ENCODE measurements at regions not wholly inside any gene's neighbourhood (a gene's known extent, or its start where the extent isn't known, plus 50 kb on each side); places are given as distances from the start of the nearest gene placed in this dataset.

- TF ChIP-seq CTCF (IDR thresholded peaks at IDR 0.05; ENCODE audit: control insufficient read depth, insufficient read depth, low read depth, low read length, missing control alignments), result no peak
- DNase-seq (ENCODE audit: low read depth), result no peak
- H3K4me3 ChIP-seq (ENCODE audit: control insufficient read depth, low read depth, low read length), result no peak overlapping the region
Measured at GRCh38 chr2:162964513-162964912, 125.9 kb upstream of the KCNH7 start.

- TF ChIP-seq CTCF (IDR thresholded peaks at IDR 0.05; ENCODE audit: control insufficient read depth, insufficient read depth, low read depth, low read length, missing control alignments), result no peak
- no peak overlapping the region for H3K4me3 ChIP-seq (ENCODE audit: control insufficient read depth, low read depth, low read length)
- no peak for DNase-seq (ENCODE audit: low read depth)
Measured at GRCh38 chr2:162963156-162963555, 124.6 kb upstream of the KCNH7 start.

GRCh38 chr2:162945785-162946184 is 107.2 kb upstream of the KCNH7 start:
- H3K4me3 ChIP-seq (ENCODE audit: control insufficient read depth, low read depth, low read length), result no peak overlapping the region
- no peak for TF ChIP-seq CTCF (IDR thresholded peaks at IDR 0.05; ENCODE audit: control insufficient read depth, insufficient read depth, low read depth, low read length, missing control alignments)
- no peak for DNase-seq (ENCODE audit: low read depth)

- no peak for DNase-seq (ENCODE audit: low read depth)
- H3K4me3 ChIP-seq (ENCODE audit: control insufficient read depth, low read depth, low read length), result no peak overlapping the region
- TF ChIP-seq CTCF (IDR thresholded peaks at IDR 0.05; ENCODE audit: control insufficient read depth, insufficient read depth, low read depth, low read length, missing control alignments), result no peak
Measured at GRCh38 chr2:162938387-162938786, 99.8 kb upstream of the KCNH7 start.

- no peak for DNase-seq (ENCODE audit: low read depth)
- no peak overlapping the region for H3K4me3 ChIP-seq (ENCODE audit: control insufficient read depth, low read depth, low read length)
- TF ChIP-seq CTCF (IDR thresholded peaks at IDR 0.05; ENCODE audit: control insufficient read depth, insufficient read depth, low read depth, low read length, missing control alignments), result no peak
Measured at GRCh38 chr2:162934191-162934590, 95.6 kb upstream of the KCNH7 start.

- no peak for TF ChIP-seq CTCF (IDR thresholded peaks at IDR 0.05; ENCODE audit: control insufficient read depth, insufficient read depth, low read depth, low read length, missing control alignments)
- no peak overlapping the region for H3K4me3 ChIP-seq (ENCODE audit: control insufficient read depth, low read depth, low read length)
- no peak for DNase-seq (ENCODE audit: low read depth)
Measured at GRCh38 chr2:162932416-162932815, 93.8 kb upstream of the KCNH7 start.

GRCh38 chr2:162929571-162929970 is 91.0 kb upstream of the KCNH7 start:
- H3K4me3 ChIP-seq (ENCODE audit: control insufficient read depth, low read depth, low read length), result no peak overlapping the region
- no peak for DNase-seq (ENCODE audit: low read depth)
- no peak for TF ChIP-seq CTCF (IDR thresholded peaks at IDR 0.05; ENCODE audit: control insufficient read depth, insufficient read depth, low read depth, low read length, missing control alignments)

All from AG09309 (cell line).